H9 (cell line): ENCODE measurements at regions not wholly inside any gene's neighbourhood (a gene's known extent, or its start where the extent isn't known, plus 50 kb on each side); places are given as distances from the start of the nearest gene placed in this dataset.

Experiments used
- DNase-seq: peaks from one replicate; pipeline ENCODE4 v3.0.0-alpha.2; 2017
- H2AFZ ChIP-seq: one replicate; pipeline ENCODE4 v1.6.1; 2013; ENCODE audit warnings: mild to moderate bottlenecking, low read length, control low read depth, moderate library complexity
- H2AK5ac ChIP-seq: 2 replicates; pipeline ENCODE4 v1.6.1; 2013; ENCODE audit warnings: low read length, control low read depth, mixed read lengths; ENCODE audit not compliant: insufficient read length
- H2BK120ac ChIP-seq: one replicate; pipeline ENCODE4 v1.6.1; 2013; ENCODE audit warnings: low read depth, mild to moderate bottlenecking, low read length, control low read depth, inconsistent platforms; ENCODE audit not compliant: poor library complexity, severe bottlenecking
- H2BK12ac ChIP-seq: 2 replicates; pipeline ENCODE4 v1.6.1; 2013; ENCODE audit warnings: low read length, control low read depth, mixed read lengths, low read depth; ENCODE audit not compliant: insufficient read length
- H2BK15ac ChIP-seq: 2 replicates; pipeline ENCODE4 v1.6.1; 2013; ENCODE audit warnings: low read depth, low read length, control low read depth
- H2BK20ac ChIP-seq: one replicate; pipeline ENCODE4 v1.6.1; 2013; ENCODE audit warnings: low read depth, mild to moderate bottlenecking, low read length, control low read depth, inconsistent platforms; ENCODE audit not compliant: poor library complexity, severe bottlenecking
- H2BK5ac ChIP-seq: 2 replicates; pipeline ENCODE4 v1.6.1; 2013; ENCODE audit warnings: low read length, control low read depth, mixed read lengths; ENCODE audit not compliant: insufficient read length
- H3K14ac ChIP-seq: 2 replicates; pipeline ENCODE4 v1.6.1; 2013; ENCODE audit warnings: low read length, control low read depth; ENCODE audit not compliant: insufficient read depth
- H3K18ac ChIP-seq: 2 replicates; pipeline ENCODE4 v1.6.1; 2013; ENCODE audit warnings: low read depth, mild to moderate bottlenecking, mixed read lengths, low read length, control low read depth; ENCODE audit not compliant: insufficient read length
- H3K23ac ChIP-seq: 2 replicates; pipeline ENCODE4 v1.6.1; 2013; ENCODE audit warnings: low read length, control low read depth, mixed read lengths, low read depth; ENCODE audit not compliant: insufficient read length
- H3K23me2 ChIP-seq: 2 replicates; pipeline ENCODE4 v1.6.1; 2013; ENCODE audit warnings: low read depth, mild to moderate bottlenecking, mixed read lengths, low read length, control low read depth; ENCODE audit not compliant: insufficient read length, poor library complexity, severe bottlenecking
- H3K27ac ChIP-seq: 2 replicates; pipeline ENCODE4 v1.5.1; 2013; ENCODE audit warnings: low read length, control low read depth, mixed read lengths, low read depth; ENCODE audit not compliant: insufficient read length
- H3K27me3 ChIP-seq: 2 replicates; pipeline ENCODE4 v1.6.1; 2013; ENCODE audit warnings: low read length, control low read depth, inconsistent platforms; ENCODE audit not compliant: insufficient read depth
- H3K4ac ChIP-seq: 2 replicates; pipeline ENCODE4 v1.6.1; 2013; ENCODE audit warnings: low read depth, mild to moderate bottlenecking, control low read depth, inconsistent platforms, low read length, moderate library complexity
- H3K4me1 ChIP-seq: 2 replicates; pipeline ENCODE4 v1.6.1; 2013; ENCODE audit warnings: low read length, control low read depth, inconsistent platforms; ENCODE audit not compliant: insufficient read depth
- H3K4me2 ChIP-seq: 2 replicates; pipeline ENCODE4 v1.6.1; 2013; ENCODE audit warnings: low read length, control low read depth, mixed read lengths; ENCODE audit not compliant: insufficient read length, insufficient read depth
- H3K56ac ChIP-seq: 2 replicates; pipeline ENCODE4 v1.6.1; 2013; ENCODE audit warnings: low read depth, mild to moderate bottlenecking, mixed read lengths, low read length, control low read depth; ENCODE audit not compliant: insufficient read length
- H3K79me1 ChIP-seq: 2 replicates; pipeline ENCODE4 v1.6.1; 2013; ENCODE audit warnings: low read depth, mild to moderate bottlenecking, moderate library complexity, low read length, control low read depth, inconsistent platforms; ENCODE audit not compliant: insufficient read depth, poor library complexity, severe bottlenecking
- H3K79me2 ChIP-seq: 2 replicates; pipeline ENCODE4 v1.6.1; 2013; ENCODE audit warnings: low read length, control low read depth, inconsistent platforms; ENCODE audit not compliant: insufficient read depth
- H3K9ac ChIP-seq: 2 replicates; pipeline ENCODE4 v1.6.1; 2013; ENCODE audit warnings: low read length, control low read depth, mixed read lengths; ENCODE audit not compliant: insufficient read length; ENCODE audit errors: extremely low read depth
- H3K9me3 ChIP-seq: one replicate; pipeline ENCODE4 v1.6.1; 2013; ENCODE audit warnings: low read depth, low read length, inconsistent platforms; ENCODE audit not compliant: control insufficient read depth
- H3T11ph ChIP-seq: one replicate; pipeline ENCODE4 v1.6.1; 2013; ENCODE audit warnings: mild to moderate bottlenecking, low read length, control low read depth, inconsistent platforms
- H4K20me1 ChIP-seq: one replicate; pipeline ENCODE4 v1.6.1; 2013; ENCODE audit not compliant: control insufficient read depth, insufficient read length, insufficient read depth
- H4K5ac ChIP-seq: 2 replicates; pipeline ENCODE4 v1.6.1; 2013; ENCODE audit warnings: low read depth, mild to moderate bottlenecking, mixed read lengths, low read length, control low read depth; ENCODE audit not compliant: insufficient read length
- H4K8ac ChIP-seq: replicated peaks from 2 replicates; pipeline ENCODE4 v1.6.1; 2013; ENCODE audit warnings: low read length, control low read depth, mixed read lengths, low read depth; ENCODE audit not compliant: insufficient read length
- H4K91ac ChIP-seq: 2 replicates; pipeline ENCODE4 v1.6.1; 2013; ENCODE audit warnings: low read depth, mild to moderate bottlenecking, moderate library complexity, mixed read lengths, low read length, control low read depth; ENCODE audit not compliant: insufficient read length
- H3K27ac Mint-ChIP-seq, 3 experiments: 2 replicates in 2 of 3; 3 replicates in 1 of 3; pipeline ENCODE4 v1.8.0; 2020 to 2021; ENCODE audit warnings: mixed read lengths in 3 of 3, mild to moderate bottlenecking in 1 of 3, moderate library complexity in 1 of 3
- H3K27me3 Mint-ChIP-seq: 2 replicates; pipeline ENCODE4 v1.8.0; 2021; ENCODE audit warnings: low read depth, mild to moderate bottlenecking, moderate library complexity, mixed read lengths
- H3K36me3 Mint-ChIP-seq, 3 experiments: 2 replicates in 2 of 3; 3 replicates in 1 of 3; pipeline ENCODE4 v1.8.0; 2020 to 2021; ENCODE audit warnings: low read depth in 3 of 3, mixed read lengths in 3 of 3; ENCODE audit not compliant: insufficient read depth in 1 of 3
- H3K4me1 Mint-ChIP-seq, 2 experiments: 2 replicates each; pipeline ENCODE4 v1.8.0; 2020; ENCODE audit warnings: mixed read lengths in 2 of 2
- H3K4me3 Mint-ChIP-seq, 2 experiments: 2 replicates in 1 of 2; 3 replicates in 1 of 2; pipeline ENCODE4 v1.8.0; 2020 to 2021; ENCODE audit warnings: mild to moderate bottlenecking in 2 of 2, mixed read lengths in 2 of 2, moderate library complexity in 1 of 2
- H3K9me3 Mint-ChIP-seq, 2 experiments: 2 replicates in 1 of 2; 3 replicates in 1 of 2; pipeline ENCODE4 v1.8.0; 2020; ENCODE audit warnings: mild to moderate bottlenecking in 2 of 2, mixed read lengths in 2 of 2, moderate library complexity in 1 of 2
- WGBS: extraction: QIAGEN DNeasy Blood & Tissue Kit; methylation state at CpG from one replicate; pipeline ENCODE4 v1.1.7; 2013; ENCODE audit warnings: missing lambda C conversion rate, low lambda C conversion rate, mixed read lengths; ENCODE audit not compliant: insufficient read length; ENCODE audit errors: extremely low coverage; 5-methylcytosine and 5-hydroxymethylcytosine counted together
- TF ChIP-seq, protein P1 (sequence below): fragments of 200-600 bp; sonication (generic); conservative IDR thresholded peaks from 3 replicates; pipeline ENCODE4 v1.8.0; 2021; ENCODE audit warnings: antibody characterized with exemption, mild to moderate bottlenecking

DNA sequence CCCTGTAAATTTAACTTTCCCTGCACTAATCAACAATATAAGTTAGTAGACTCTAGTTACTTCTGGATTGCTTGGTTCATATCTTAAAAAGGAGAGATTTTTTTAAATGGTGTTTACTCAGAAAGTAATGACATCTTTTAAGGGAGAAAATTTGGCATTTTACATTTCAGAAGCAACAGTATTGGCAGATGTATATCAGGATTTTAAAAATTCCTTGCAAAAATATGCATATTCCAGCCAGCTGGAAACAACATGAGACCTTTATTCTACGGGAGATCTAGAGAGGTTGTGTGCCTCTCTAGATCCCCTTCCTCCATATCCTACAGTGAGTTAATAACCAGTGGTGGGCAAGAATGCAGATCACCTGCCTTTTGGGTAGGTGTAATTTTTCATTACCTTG, 848.2 kb downstream of the USP25 start:
- no peak overlapping the region for H3K27ac ChIP-seq
- no peak overlapping the region for H2BK12ac ChIP-seq
- Mint-ChIP-seq H3K4me1 (no peaks in the 10 kb centered on the region), H3K4me3 (no peak overlapping the region), H3K36me3 (no peaks in the 10 kb centered on the region), H3K9me3 (no peaks in the 10 kb centered on the region; a peak in 1 of 5 replicates), H3K27ac (no peak overlapping the region), H3K27me3 (no peaks in the 10 kb centered on the region)
- no peaks in the 10 kb centered on the region for H3K23me2 ChIP-seq
- no peak overlapping the region for H3K56ac ChIP-seq
- no peak overlapping the region for H2BK5ac ChIP-seq
- no peak overlapping the region for H3K23ac ChIP-seq
- no peak overlapping the region for H3T11ph ChIP-seq
- no peaks in the 10 kb centered on the region for H3K79me2 ChIP-seq
- H2BK15ac ChIP-seq: no peak overlapping the region
- no peaks in the 10 kb centered on the region for H3K79me1 ChIP-seq
- H2AFZ ChIP-seq: no peak overlapping the region
- WGBS: no CpG with 5 or more reads among the region's 1 CpG
- H3K14ac ChIP-seq: no peak overlapping the region
- no peak overlapping the region for H2BK120ac ChIP-seq
- no peak overlapping the region for H3K9ac ChIP-seq
- DNase-seq: no peak
- no peaks in the 10 kb centered on the region for H4K20me1 ChIP-seq
- no peaks in the 10 kb centered on the region for H3K4me1 ChIP-seq
- no peak overlapping the region for H4K5ac ChIP-seq
- no peak overlapping the region for H2BK20ac ChIP-seq
- H2AK5ac ChIP-seq: no peak overlapping the region
- H3K9me3 ChIP-seq: no peaks in the 10 kb centered on the region
- H3K4ac ChIP-seq: no peak overlapping the region
- H3K27me3 ChIP-seq: no peaks in the 10 kb centered on the region
- no peak overlapping the region for H3K18ac ChIP-seq
- no peak overlapping the region for H3K4me2 ChIP-seq
- no peak overlapping the region for H4K91ac ChIP-seq
- H4K8ac ChIP-seq: no peak overlapping the region
- TF ChIP-seq, protein P1, sequence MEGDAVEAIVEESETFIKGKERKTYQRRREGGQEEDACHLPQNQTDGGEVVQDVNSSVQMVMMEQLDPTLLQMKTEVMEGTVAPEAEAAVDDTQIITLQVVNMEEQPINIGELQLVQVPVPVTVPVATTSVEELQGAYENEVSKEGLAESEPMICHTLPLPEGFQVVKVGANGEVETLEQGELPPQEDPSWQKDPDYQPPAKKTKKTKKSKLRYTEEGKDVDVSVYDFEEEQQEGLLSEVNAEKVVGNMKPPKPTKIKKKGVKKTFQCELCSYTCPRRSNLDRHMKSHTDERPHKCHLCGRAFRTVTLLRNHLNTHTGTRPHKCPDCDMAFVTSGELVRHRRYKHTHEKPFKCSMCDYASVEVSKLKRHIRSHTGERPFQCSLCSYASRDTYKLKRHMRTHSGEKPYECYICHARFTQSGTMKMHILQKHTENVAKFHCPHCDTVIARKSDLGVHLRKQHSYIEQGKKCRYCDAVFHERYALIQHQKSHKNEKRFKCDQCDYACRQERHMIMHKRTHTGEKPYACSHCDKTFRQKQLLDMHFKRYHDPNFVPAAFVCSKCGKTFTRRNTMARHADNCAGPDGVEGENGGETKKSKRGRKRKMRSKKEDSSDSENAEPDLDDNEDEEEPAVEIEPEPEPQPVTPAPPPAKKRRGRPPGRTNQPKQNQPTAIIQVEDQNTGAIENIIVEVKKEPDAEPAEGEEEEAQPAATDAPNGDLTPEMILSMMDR: no peak
